22Rv1 (cell line): ENCODE measurements at regions not wholly inside any gene's neighbourhood (a gene's known extent, or its start where the extent isn't known, plus 50 kb on each side); places are given as distances from the start of the nearest gene placed in this dataset.

ENCODE experiments used
- H3K27ac ChIP-seq: fragments of 450-650 bp; 2 replicates; pipeline ENCODE4 v1.5.1; 2017
- ZFX ChIP-seq: fragments of 450-650 bp; IDR thresholded peaks from 2 replicates; pipeline ENCODE4 v1.6.1; 2017; ENCODE audit warnings: antibody characterized with exemption, borderline replicate concordance
- TF ChIP-seq, protein P1 (sequence below): fragments of 450-650 bp; IDR thresholded peaks from 2 replicates; pipeline ENCODE4 v1.5.1; 2017; ENCODE audit warnings: mild to moderate bottlenecking

DNA sequence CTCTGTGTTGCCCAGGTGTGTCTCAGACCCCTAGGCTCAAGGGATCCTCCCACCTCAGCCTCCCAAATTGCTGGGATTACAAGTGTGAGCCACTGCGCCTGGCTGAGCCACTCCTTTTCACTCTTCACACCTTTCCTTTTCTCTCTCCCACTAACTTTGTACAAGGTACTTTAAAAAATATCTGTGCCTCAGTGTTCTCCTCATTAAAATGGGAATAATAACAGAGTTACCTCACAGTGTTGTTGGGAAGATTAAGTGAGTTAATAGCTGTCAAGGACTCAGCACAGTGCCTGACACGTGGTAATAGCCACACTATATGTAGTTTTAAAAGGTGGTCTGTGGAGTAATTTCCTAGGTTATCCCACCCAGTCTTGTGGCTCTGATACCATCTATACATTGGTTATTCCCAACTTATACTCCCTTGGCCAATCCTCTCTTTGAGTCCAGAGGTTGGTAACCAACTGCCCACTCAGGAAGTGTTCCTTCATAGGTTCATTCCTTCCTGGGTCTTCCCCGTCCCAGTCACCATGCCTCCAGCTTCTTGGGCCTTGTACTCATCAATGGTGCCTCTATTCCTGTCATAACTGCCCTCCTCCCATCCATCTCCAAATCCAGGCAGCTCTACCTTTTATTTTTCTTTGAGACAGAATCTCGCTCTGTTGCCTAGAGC, 78.6 kb upstream of the NAA20 start:
- no peak overlapping the region for H3K27ac ChIP-seq
- TF ChIP-seq, protein P1, sequence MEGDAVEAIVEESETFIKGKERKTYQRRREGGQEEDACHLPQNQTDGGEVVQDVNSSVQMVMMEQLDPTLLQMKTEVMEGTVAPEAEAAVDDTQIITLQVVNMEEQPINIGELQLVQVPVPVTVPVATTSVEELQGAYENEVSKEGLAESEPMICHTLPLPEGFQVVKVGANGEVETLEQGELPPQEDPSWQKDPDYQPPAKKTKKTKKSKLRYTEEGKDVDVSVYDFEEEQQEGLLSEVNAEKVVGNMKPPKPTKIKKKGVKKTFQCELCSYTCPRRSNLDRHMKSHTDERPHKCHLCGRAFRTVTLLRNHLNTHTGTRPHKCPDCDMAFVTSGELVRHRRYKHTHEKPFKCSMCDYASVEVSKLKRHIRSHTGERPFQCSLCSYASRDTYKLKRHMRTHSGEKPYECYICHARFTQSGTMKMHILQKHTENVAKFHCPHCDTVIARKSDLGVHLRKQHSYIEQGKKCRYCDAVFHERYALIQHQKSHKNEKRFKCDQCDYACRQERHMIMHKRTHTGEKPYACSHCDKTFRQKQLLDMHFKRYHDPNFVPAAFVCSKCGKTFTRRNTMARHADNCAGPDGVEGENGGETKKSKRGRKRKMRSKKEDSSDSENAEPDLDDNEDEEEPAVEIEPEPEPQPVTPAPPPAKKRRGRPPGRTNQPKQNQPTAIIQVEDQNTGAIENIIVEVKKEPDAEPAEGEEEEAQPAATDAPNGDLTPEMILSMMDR: no peak
- TF ChIP-seq ZFX: no peak

GRCh38 chr20:19940988-19941460, 76.1 kb upstream of the NAA20 start:
- no peak for TF ChIP-seq ZFX
- TF ChIP-seq, protein P1: no peak
- H3K27ac ChIP-seq: no peak overlapping the region

GRCh38 chr20:19942611-19943010, 74.6 kb upstream of the NAA20 start:
- TF ChIP-seq, protein P1: no peak
- no peak for TF ChIP-seq ZFX
- no peak overlapping the region for H3K27ac ChIP-seq

DNA sequence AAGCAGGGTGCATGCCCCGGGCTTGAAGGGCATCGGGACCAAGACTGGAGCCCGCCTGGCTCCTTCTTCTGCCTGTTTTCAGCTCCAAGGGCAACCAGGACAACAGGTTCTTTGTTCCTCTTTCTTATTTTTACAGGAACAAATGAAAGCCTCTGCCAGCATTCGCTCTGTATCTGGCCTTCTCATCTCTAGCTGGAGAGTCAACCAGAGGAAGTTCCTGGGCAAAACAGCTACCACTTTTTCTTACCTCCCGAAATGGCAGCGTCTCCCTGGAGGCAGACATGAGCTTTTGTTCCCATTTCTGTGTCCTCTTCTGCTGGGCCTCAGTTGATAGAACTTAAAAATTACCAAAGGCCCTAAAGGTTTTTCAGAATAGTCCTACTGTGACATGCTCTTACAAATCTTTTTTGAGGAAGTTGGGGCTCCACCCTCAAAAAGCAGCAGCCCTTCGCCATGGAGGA, 74.1 kb upstream of the NAA20 start:
- no peak for TF ChIP-seq ZFX
- TF ChIP-seq, protein P1: no peak
- H3K27ac ChIP-seq: no peak overlapping the region

- TF ChIP-seq, protein P1: no peak
- TF ChIP-seq ZFX: no peak
- H3K27ac ChIP-seq: no peak overlapping the region
Observed at GRCh38 chr20:19944772-19945459, 72.2 kb upstream of the NAA20 start.

- no peak overlapping the region for H3K27ac ChIP-seq
- no peak for TF ChIP-seq ZFX
- TF ChIP-seq, protein P1: no peak
Observed at GRCh38 chr20:19945732-19946670, 71.2 kb upstream of the NAA20 start.
